Loucy (cell line): ENCODE measurements at regions not wholly inside any gene's neighbourhood (a gene's known extent, or its start where the extent isn't known, plus 50 kb on each side); places are given as distances from the start of the nearest gene placed in this dataset.

Source experiments
- EZH2phosphoT487 ChIP-seq: fragments of 200-600 bp; IDR thresholded peaks from 2 replicates; pipeline ENCODE4 v1.6.1; 2018; ENCODE audit warnings: antibody characterized with exemption, mild to moderate bottlenecking, moderate library complexity, borderline replicate concordance
- TF ChIP-seq, protein P1 (sequence below): fragments of 200-600 bp; sonication (generic); conservative IDR thresholded peaks from 2 replicates; pipeline ENCODE4 v1.5.1; 2014; ENCODE audit warnings: mild to moderate bottlenecking, antibody characterized with exemption, low read length

DNA sequence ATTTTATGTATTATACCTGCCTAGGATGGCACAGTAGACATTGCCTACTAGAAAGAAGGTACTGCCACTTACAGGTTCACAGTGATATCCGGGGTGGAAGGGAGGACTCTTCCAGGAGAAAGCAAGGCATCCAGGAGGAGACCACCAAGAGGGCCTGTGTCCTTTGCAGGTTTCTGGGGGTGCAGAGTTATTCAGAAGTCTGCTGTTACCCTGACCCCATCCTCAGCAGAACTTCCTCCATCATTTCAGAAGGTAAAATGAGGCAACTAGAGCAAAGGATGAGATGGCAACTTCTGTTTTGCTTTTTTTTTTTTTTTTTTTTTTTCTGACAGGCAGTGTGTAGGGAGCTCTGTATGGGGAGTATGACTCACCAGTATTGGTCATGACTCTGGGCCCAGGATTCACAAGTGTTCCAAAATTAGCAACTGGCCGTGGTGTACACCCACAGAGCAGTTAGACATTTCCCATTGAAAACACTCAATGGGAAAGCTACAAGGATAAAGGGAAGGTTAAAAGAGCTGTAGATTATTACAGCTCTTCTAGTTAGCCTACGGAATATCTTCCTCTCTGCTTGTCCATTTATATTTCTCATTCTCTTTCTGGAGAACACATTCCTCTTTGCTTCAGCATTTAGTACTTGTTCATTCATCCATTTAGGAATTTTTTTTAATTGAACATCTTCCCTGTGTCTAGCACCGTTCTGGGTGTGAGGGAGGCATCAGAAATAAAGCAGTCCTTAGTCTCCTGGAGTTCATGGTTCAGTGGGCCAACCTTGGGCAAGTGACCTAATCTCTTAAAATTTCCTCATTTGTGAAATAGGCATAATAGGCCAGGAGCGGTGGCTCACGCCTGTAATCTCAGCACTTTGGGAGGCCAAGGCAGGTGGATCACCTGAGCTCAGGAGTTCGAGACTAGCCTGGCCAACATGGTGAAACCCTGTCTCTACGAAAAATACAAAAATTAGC, 50.5 kb upstream of the PPP2R5A start:
- TF ChIP-seq, protein P1, sequence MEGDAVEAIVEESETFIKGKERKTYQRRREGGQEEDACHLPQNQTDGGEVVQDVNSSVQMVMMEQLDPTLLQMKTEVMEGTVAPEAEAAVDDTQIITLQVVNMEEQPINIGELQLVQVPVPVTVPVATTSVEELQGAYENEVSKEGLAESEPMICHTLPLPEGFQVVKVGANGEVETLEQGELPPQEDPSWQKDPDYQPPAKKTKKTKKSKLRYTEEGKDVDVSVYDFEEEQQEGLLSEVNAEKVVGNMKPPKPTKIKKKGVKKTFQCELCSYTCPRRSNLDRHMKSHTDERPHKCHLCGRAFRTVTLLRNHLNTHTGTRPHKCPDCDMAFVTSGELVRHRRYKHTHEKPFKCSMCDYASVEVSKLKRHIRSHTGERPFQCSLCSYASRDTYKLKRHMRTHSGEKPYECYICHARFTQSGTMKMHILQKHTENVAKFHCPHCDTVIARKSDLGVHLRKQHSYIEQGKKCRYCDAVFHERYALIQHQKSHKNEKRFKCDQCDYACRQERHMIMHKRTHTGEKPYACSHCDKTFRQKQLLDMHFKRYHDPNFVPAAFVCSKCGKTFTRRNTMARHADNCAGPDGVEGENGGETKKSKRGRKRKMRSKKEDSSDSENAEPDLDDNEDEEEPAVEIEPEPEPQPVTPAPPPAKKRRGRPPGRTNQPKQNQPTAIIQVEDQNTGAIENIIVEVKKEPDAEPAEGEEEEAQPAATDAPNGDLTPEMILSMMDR = no peak
- no peak for TF ChIP-seq EZH2phosphoT487
